Peyer's patch (tissue), 4 donors: ENCODE measurements at regions not wholly inside any gene's neighbourhood (a gene's known extent, or its start where the extent isn't known, plus 50 kb on each side); places are given as distances from the start of the nearest gene placed in this dataset.

Experiments
- CTCF ChIP-seq, 6 experiments: fragments of 450-650 bp in 4 of 6; fragments of 200-600 bp in 2 of 6; sonication (generic) in 1 of 6; IDR thresholded peaks; one replicate each; pipeline ENCODE4 v1.5.1; 2017 to 2019; ENCODE audit warnings: antibody characterized with exemption in 6 of 6, mild to moderate bottlenecking in 3 of 6, moderate library complexity in 1 of 6
- POLR2A ChIP-seq, 2 donors: fragments of 450-650 bp; IDR thresholded peaks; one replicate each; pipeline ENCODE4 v1.5.1; 2017; ENCODE audit warnings: antibody characterized with exemption in 2 of 2, mild to moderate bottlenecking in 2 of 2, moderate library complexity in 2 of 2

DNA sequence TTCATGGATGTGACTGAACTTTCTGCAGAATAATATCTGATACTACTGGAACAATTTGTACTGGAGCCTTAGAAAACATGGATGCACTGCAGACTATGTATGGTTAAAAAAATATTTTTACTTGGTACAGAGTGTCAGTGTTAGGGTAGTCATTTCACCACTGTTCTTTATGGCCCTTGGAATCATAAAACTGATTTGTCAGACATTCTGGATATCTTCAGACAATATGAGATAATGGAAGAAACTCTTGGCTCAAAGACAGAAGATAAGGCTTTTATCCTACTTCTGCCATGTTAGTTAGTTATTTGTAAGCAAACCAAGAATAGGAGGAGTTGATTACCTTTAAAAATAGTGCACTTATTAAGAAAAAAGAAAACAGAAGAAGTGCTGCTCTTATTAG lies 209.4 kb downstream of the LRIG3 start:
- TF ChIP-seq CTCF (IDR thresholded peaks at IDR 0.05) (no peak), POLR2A (IDR thresholded peaks at IDR 0.05) (no peak)
